Panc1 (cell line): ENCODE measurements at regions not wholly inside any gene's neighbourhood (a gene's known extent, or its start where the extent isn't known, plus 50 kb on each side); places are given as distances from the start of the nearest gene placed in this dataset.

ENCODE experiments used
- CTCF ChIP-seq: fragments of 450-650 bp; IDR thresholded peaks from 2 replicates; pipeline ENCODE4 v1.5.1; 2017; ENCODE audit warnings: mild to moderate bottlenecking
- POLR2AphosphoS5 ChIP-seq: IDR thresholded peaks from 2 replicates; pipeline ENCODE4 v1.6.1; 2012; ENCODE audit warnings: mild to moderate bottlenecking, low read depth, low read length, moderate library complexity
- REST ChIP-seq, 2 experiments: IDR thresholded peaks; 2 replicates each; pipeline ENCODE4 v1.6.1; 2011 to 2012; ENCODE audit warnings: low read depth in 2 of 2, control low read depth in 1 of 2, low read length in 1 of 2, mild to moderate bottlenecking in 1 of 2, moderate library complexity in 1 of 2; ENCODE audit not compliant: insufficient read depth in 1 of 2

GRCh38 chr16:86874141-86874540, 295.8 kb downstream of the FOXL1 start:
- TF ChIP-seq CTCF, result peak; percentile 77
- no peak for TF ChIP-seq POLR2AphosphoS5
- no peak for TF ChIP-seq REST (IDR thresholded peaks at IDR 0.05; ENCODE audit: insufficient read depth in 1 of 2, low read depth in 2 of 2, low read length in 1 of 2)
